Stimulated activated naive CD8-positive, alpha-beta T cell treated with anti-CD3 and anti-CD28 coated beads, Interleukin-15, Interleukin-2, amounts not matched to agents 100 U/mL and 50 U/mL, for 24 hours (primary cell): ENCODE measurements at regions not wholly inside any gene's neighbourhood (a gene's known extent, or its start where the extent isn't known, plus 50 kb on each side); places are given as distances from the start of the nearest gene placed in this dataset.

Experiments
- ATAC-seq: fragments of 150-1000 bp; cut with Tn5 transposase; one replicate; pipeline ENCODE4 v1.10.0; 2021
- DNase-seq: peaks from one replicate; pipeline ENCODE4 v3.0.0; 2021

- ATAC-seq, result no peak
- peak; percentile 13 for DNase-seq
Observed at GRCh38 chr3:27943106-27943505, 221.0 kb upstream of the EOMES start.

DNA sequence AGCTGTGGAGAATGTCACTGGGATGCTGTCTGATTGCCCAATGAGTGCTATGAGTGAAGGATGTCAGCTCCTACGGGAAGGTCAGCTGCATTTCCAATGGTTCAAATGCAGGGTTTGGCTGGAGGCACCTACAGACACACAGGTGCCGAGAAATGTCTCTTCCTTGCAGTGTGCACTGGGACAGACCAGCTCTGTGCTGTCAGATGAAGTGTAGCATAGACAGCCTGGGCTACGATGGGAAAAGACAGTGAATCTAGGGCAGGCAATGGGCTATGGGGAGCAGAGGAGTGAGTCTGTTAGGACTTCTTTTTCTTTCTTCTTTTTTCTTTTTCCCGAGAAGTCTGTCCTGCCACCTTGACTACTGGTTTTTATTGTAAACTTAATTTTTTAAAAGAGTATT, 223.1 kb upstream of the EOMES start:
- ATAC-seq (no peak), DNase-seq (no peak)

GRCh38 chr3:27960133-27960532, 238.0 kb upstream of the EOMES start:
- ATAC-seq (peak; percentile 70), DNase-seq (no peak)

DNA sequence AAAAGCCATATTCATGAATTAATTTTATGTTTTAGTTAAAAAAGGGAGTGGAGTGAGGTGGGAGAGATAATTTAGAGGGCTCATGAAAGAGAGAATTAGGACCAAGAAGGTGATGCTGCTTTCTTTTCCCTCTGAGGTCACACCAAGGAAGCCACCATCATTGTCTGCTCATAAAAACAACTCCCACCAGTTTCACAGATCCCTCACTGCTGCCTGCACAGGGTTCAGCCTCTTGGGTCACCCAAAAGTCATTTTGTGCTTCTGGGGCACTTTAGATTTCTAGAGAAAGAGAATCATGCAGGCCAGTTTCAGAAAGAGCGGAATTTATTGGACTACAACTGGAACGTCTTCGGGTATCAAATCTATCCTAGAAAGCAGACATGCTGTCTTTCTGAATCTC, 241.4 kb upstream of the EOMES start:
- no peak for DNase-seq
- ATAC-seq, result peak; percentile 65

- DNase-seq (no peak), ATAC-seq (no peak)
Observed at GRCh38 chr3:27971600-27971999, 249.5 kb upstream of the EOMES start.

GRCh38 chr3:27976933-27977332, 254.8 kb upstream of the EOMES start:
- no peak for DNase-seq
- ATAC-seq, result no peak

DNA sequence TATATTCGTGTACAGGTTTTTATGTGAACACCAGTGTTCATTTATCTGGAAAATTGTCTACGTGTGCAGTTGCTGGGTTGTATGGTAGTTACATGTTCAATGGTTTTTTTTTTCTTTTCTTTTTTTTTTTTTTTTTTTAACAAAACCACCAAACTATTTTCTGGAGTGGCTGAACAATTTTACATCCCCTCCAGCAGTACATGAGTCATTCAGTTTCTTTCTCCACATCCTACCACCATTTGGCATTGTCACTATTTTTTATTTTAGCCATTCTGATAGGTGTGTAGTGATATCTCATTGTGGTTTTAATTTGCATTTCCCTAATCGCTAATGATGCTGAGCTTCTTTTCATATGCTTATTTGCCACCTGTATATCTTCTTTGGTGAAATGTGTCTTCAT, 256.3 kb upstream of the EOMES start:
- DNase-seq (no peak), ATAC-seq (no peak)

DNA sequence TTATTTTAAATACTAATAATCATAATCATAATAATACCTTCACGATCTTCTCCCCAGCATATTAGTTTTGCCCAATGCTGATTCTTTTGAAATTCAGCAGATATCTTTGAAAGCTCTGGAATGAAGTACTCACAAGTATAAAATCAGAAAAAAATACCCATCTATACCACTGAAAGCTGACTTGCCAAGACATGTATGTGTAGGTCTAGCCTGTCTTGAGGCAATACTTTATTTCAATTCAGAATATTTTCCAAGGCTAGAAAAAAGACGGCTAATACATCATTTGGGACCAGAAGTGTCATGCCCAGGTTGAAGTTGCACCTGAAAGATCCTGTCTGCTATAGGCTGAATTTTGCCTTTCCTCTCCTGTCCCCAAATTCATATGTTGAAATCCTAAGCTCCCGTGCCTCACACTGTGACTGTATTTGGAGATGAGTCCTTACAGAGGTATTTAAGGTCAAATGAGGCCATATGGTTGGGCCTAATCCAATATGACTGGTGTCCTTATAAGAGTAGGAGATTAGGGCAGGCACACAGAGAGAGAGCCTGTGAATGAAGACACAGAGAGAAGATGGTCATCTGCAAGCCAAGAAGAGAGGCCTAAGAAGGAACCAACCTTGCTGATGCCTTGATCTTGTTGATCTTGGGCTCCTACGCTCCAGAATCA, 255.9 kb upstream of the CMC1 start:
- DNase-seq (no peak), ATAC-seq (no peak)

GRCh38 chr3:27986234-27986879, 255.1 kb upstream of the CMC1 start:
- DNase-seq, result no peak
- ATAC-seq, result no peak

DNA sequence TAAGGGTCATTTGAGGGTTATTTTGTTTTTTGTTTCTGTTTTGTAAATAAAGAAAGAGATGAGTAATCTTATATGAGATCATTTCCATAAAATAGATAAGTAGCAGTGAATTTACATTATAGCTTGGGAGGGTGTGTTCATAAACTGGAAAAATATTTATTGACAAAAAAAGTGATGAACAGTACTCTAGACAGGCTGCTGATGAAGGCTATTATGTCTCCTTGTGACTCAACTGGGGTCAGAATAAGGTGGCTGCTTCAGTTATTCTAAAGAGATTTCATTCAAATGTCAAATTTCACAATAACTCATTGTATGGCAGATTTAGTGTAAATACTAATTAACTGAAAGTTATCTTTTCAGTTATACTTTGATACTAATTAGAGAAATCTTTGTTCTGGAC, 251.1 kb upstream of the CMC1 start:
- DNase-seq (no peak), ATAC-seq (no peak)

DNA sequence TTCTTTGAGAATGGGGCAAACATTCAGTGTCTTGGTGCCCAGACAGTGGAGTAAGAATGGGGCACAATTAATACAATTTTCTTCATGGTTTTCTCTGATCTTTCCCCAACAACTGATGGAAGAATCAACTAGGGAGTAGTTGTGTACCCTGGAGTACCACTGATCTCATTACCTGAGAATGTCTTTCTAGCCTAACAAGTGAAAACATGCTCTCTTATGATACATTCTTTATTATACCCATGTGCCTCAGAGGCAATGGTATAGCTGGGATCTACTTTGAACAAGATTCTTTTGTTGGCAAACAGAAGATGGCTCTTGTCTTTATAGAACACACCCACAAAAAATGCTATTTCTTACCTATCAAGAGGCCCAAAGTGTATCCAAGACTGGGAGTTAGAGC, 250.6 kb upstream of the CMC1 start:
- ATAC-seq (no peak), DNase-seq (no peak)

DNA sequence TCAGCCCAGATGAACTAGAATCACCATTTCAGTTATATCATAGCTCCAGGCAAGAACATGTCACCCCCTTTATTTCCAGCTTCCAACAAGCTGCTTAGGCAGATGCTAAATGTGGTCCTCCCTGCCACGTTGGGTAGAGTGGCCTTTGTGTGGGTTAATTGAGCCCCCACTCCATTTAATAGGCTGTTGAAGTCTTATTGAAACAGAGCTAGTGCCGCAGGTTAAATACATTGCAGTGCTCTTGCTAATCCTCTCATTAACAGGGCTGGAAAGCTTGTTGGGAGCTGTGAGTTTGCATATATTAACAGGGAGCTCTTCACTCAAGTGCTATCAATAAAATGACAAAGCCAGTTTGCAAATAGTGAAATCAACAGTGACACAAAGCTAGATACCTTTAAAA, 248.4 kb upstream of the CMC1 start:
- DNase-seq (no peak), ATAC-seq (no peak)

DNA sequence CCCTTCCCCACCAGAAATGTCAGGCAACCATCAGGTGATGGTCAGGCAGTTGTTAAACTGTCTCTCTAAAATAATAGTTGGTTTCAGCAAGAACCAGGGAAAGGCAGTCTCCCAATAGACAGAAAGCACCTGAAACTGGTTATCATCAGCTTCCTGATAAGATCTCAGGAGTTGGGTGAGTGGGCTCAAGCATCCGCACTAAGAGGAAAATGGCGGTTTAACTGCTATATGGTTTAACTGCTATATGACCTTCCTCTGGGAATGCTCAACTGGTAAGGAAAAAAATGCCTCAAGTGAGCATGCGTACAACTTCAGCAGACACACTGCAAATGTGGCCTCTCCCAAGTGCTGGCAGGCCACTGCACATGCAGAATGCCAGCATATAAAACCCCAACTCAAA, 240.8 kb upstream of the CMC1 start:
- DNase-seq (no peak), ATAC-seq (no peak)

DNA sequence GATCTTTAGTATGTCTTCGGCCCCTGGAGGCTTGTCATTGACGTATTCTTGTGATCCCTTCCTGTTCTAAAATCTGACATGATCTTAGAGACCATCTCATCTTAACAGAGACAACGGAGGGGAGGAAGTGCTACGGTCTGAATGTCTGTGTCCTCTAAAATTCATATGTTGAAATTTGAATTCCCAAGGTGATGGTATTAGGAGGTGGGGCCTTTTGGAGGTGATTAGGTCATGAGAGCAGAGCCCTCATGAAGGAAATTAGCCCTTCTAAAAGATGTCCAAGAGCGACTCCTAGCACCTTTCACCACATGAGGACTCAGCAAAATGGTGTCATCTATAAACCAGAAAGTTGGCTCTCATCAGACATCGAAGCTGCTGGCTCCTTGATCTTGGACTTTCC, 233.2 kb upstream of the CMC1 start:
- no peak for DNase-seq
- ATAC-seq, result no peak

DNA sequence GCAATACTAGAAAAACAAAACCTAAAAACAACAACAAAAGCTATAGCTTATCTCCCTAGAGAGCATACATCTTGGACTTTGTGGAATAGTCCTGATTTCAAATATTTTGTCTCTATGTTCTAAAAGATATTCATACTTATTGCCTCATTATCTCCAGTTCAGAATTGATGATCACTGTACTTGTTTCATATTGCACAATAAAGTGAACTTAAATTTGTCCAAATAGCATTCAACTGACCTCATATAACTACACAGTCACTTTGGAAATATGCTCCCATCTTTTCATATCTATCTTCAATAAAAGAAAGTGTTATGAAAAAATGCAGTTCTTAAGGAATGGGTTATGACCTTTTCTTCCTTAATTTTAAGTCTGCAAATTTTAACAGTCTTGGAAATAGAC, 228.6 kb upstream of the CMC1 start:
- DNase-seq, result no peak
- no peak for ATAC-seq

- no peak for DNase-seq
- ATAC-seq, result no peak
Observed at GRCh38 chr3:28013864-28014473, 227.4 kb upstream of the CMC1 start.

- no peak for DNase-seq
- ATAC-seq, result no peak
Observed at GRCh38 chr3:28018925-28019718, 222.3 kb upstream of the CMC1 start.

DNA sequence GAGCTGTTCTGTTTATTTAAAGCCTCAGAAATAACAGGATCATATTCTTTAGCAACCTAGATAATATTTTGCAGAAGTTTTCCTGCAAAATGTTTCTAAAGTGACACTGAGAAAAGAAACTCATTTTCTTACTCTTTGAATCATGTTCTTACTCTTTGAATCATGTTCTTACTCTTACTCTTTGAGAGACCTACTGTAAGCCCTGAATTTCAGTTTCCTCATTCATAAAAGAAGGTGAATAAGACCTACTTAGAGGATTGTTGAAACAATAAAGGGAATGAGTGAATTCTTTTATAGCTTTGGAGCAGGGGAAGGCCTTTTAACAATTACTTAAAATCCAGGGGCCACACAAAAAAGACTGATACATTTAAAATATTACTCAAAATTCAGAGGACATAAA, 221.7 kb upstream of the CMC1 start:
- DNase-seq, result no peak
- ATAC-seq, result no peak

- no peak for DNase-seq
Observed at GRCh38 chr3:28022916-28023315, 218.5 kb upstream of the CMC1 start.

DNA sequence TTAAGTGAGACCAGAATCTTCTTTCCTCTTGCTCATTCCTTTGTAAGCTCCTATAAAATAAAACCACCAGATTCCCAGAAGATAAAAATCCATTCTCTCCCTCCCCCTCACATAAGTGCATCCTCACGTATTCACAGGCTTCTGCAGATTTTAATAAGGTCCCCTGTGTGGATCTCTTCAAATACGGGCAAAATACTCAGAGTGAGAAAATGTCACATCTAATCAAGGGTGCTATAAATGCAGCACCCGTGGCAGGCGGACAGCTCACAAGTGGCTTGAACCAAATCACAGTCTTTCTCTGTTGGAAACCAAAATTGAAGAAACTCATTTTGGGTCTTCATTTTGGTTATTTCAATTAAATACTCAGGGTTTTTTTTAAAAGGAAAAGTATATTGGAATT, 212.9 kb upstream of the CMC1 start:
- no peak for ATAC-seq
- DNase-seq, result no peak

More at GRCh38 chr3:28022916-28023315, 218.5 kb upstream of the CMC1 start:
- ATAC-seq, result no peak

DNA sequence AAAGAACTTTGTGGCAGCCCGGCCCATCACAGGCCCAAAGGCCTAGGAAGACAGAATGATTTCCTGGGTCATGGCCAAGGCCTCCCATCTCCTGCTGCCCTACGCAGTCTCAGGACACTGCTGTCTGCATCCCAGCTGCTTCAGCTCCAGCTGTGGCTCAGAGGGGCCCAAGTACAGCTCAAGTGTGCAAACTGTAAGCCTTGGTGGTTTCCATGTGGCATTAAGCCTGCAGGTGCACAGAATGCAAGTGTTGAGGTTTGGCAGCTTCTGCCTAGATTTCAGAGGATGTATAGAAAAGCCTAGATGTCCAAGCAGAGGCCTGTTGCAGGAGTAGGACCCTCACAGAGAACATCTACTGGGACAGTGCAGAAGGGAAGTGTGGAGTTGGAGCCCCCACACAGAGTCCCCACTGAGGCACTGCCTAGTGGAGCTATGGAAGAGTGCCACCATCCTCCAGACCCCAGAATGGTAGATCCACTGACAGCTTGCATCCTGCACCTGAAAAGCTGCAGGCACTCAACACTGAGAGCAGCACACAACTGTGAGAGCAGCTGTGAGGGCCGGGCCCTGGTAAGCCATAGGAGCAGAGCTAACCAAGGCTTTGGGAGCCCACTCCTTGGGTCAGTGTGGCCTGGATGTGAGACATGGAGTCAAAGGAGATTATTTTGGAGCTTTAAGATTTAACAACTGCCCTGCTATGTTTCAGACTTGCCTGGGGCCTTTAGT, 208.2 kb upstream of the CMC1 start:
- no peak for ATAC-seq
- no peak for DNase-seq
